Activated naive CD8-positive, alpha-beta T cell treated with anti-CD3 and anti-CD28 coated beads, Interleukin-2, amount 10 ng/mL, durations not matched to agents 7 days and 5 days (primary cell): ENCODE measurements at regions not wholly inside any gene's neighbourhood (a gene's known extent, or its start where the extent isn't known, plus 50 kb on each side); places are given as distances from the start of the nearest gene placed in this dataset.

Experiments
- ATAC-seq: fragments of 150-1000 bp; cut with Tn5 transposase; one replicate; pipeline ENCODE4 v1.10.0; 2021; ENCODE audit warnings: low read depth, moderate library complexity
- POLR2A ChIA-PET: fragments of 350-600 bp; sonication (Branson Sonifier 250); formaldehyde crosslinking; loops from one replicate; lab custom pipeline; 2021; ENCODE audit warnings: antibody characterized with exemption; lab: Charles Lee
- DNase-seq: peaks from one replicate; pipeline ENCODE4 v3.0.0; 2021
- H3K27ac Mint-ChIP-seq: one replicate; pipeline ENCODE4 v1.8.0; 2022; ENCODE audit warnings: mild to moderate bottlenecking, mixed read lengths
- H3K27me3 Mint-ChIP-seq: one replicate; pipeline ENCODE4 v1.8.0; 2022; ENCODE audit warnings: mild to moderate bottlenecking, moderate library complexity, mixed read lengths
- H3K36me3 Mint-ChIP-seq: one replicate; pipeline ENCODE4 v1.8.0; 2021; ENCODE audit warnings: mild to moderate bottlenecking, mixed read lengths
- H3K4me1 Mint-ChIP-seq: one replicate; pipeline ENCODE4 v1.8.0; 2021; ENCODE audit warnings: mixed read lengths
- H3K4me3 Mint-ChIP-seq: one replicate; pipeline ENCODE4 v1.8.0; 2022; ENCODE audit warnings: mild to moderate bottlenecking, moderate library complexity, mixed read lengths
- H3K9me3 Mint-ChIP-seq: one replicate; pipeline ENCODE4 v1.8.0; 2021; ENCODE audit warnings: mixed read lengths

DNA sequence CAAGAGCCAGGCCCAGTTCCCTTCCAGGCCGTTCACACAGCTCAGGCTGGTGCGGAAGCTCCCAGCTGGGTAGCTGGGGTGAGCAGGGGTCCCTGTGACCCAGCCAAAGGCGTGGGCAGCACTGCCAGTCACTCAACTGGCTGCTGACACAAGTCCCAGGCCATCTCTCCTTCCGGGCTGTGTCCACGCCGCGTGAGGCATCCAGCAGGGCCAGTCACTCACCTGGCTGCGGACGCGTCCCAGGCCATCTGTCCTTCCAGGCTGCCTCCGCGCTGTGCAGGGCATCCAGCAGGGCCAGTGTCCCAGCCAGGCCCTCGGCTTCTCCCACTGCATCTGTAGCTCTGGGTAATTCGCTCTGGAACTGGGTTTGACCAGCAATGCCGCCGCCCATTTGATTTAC is 184.2 kb downstream of the BRD1 start:
- Mint-ChIP-seq H3K27me3 (no peaks in the 10 kb centered on the region), H3K4me3 (no peak overlapping the region), H3K36me3 (peaks cover 5% of the 10 kb centered on the region), H3K4me1 (peaks cover 1% of the 10 kb centered on the region), H3K9me3 (no peaks in the 10 kb centered on the region), H3K27ac (no peak overlapping the region)
- ATAC-seq (no peak), DNase-seq (no peak)
- POLR2A ChIA-PET, result no interaction called here

- H3K36me3 Mint-ChIP-seq, result peaks cover 5% of the 10 kb centered on the region
- POLR2A ChIA-PET, result no interaction called here
- H3K4me1 Mint-ChIP-seq, result peaks cover 1% of the 10 kb centered on the region
Observed at GRCh38 chr22:49642741-49643140, 184.9 kb downstream of the BRD1 start.

DNA sequence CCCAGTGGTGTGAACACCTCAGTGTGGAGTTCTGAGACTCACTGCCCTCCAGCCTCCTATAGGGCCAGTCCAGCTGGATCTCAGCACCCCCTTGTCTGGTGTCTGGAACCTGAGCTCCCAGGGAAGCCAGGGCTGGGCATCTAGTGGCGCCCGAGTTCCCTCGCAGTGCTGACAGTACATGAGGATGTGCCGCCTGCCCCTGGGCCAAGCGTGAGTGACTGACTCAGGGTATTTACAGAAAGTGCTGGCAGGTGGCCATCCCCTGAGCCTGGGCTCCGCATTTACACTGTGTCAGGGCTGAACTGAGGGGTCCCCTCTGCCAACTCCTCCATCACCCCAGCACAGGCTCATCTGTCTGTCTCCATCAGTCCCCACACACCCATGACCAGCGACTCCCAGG is 185.3 kb downstream of the BRD1 start:
- no peak for ATAC-seq
- Mint-ChIP-seq H3K27me3 (no peaks in the 10 kb centered on the region), H3K4me1 (peaks cover 1% of the 10 kb centered on the region), H3K4me3 (no peak overlapping the region), H3K27ac (no peak overlapping the region), H3K9me3 (no peaks in the 10 kb centered on the region), H3K36me3 (peaks cover 5% of the 10 kb centered on the region)
- DNase-seq, result no peak
- POLR2A ChIA-PET, result no interaction called here

More at GRCh38 chr22:49642741-49643140, 184.9 kb downstream of the BRD1 start:
- Mint-ChIP-seq H3K9me3 (no peaks in the 10 kb centered on the region), H3K27ac (no peak overlapping the region), H3K27me3 (no peaks in the 10 kb centered on the region), H3K4me3 (no peak overlapping the region)
- ATAC-seq (no peak), DNase-seq (no peak)

DNA sequence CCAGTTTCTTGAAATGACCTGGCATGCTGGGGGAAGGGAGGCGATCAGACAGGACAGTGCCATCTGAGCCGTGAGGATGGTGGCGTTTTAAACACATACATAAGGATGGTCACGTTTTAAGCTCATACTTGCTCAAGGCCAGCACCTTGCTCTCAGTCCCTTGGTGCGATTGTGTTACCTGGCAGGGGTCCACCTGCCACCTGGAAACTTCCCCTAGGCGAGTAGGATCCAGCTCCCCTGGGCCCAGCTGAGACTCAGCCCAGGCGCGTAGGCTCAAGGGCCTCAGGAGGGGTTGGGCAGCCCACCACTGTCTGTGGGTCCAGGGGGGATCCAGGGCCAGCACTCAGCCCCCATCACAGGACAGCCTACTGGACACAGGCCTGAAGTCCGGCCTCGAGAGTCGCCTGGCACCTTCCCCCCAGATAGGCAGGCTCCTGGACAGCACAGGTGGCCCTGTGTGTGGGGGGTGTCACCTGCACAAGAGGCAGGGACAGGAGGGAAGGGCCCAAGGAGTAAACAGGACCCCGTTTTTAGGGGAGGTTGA is 185.8 kb downstream of the BRD1 start:
- POLR2A ChIA-PET, result no interaction called here
- Mint-ChIP-seq H3K4me3 (no peak overlapping the region), H3K27ac (no peak overlapping the region), H3K36me3 (peaks cover 5% of the 10 kb centered on the region), H3K9me3 (no peaks in the 10 kb centered on the region), H3K27me3 (no peaks in the 10 kb centered on the region), H3K4me1 (peaks cover 1% of the 10 kb centered on the region)
- ATAC-seq (no peak), DNase-seq (no peak)

DNA sequence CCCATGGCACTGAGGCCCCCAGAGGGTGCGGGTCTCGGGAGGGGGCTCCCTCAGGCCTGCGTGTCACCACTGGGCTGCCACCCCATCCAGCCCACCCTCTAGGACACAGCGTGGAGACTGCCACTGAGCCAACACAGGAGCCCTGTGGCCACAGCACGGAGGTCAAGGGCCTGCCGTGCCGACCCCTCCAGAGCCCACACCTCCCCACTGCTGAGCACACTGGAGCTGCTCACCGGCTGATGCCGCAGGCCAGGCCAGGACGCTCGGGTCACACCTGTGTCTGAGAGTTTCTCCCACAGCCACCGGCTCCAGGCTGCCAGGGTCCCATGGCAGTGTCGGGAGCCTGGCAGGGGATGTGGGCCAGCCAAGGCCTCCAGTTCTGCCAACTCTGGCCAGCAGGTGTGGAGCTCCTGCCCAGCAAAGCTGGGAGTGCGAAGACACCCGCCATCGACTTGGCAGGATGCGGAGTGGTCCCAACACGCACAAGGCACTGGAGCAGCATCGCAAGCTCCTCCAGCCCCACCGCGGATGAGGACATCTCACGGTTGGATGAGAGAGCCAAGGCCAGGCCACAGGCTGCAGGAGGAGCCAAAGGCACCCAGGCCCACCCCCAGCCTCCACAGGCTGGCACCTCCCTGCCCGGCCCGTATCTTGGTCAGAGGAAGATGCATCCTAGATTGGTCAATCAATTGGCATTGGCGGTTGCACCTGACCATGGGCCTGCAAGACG is 187.1 kb downstream of the BRD1 start:
- no peak for DNase-seq
- Mint-ChIP-seq H3K27me3 (no peaks in the 10 kb centered on the region), H3K9me3 (no peaks in the 10 kb centered on the region), H3K4me3 (no peak overlapping the region), H3K4me1 (peaks cover 1% of the 10 kb centered on the region), H3K27ac (no peak overlapping the region), H3K36me3 (peaks cover 5% of the 10 kb centered on the region)
- POLR2A ChIA-PET, result no interaction called here
- no peak for ATAC-seq

GRCh38 chr22:49639956-49640355 is 187.7 kb downstream of the BRD1 start:
- Mint-ChIP-seq H3K9me3 (no peaks in the 10 kb centered on the region), H3K27ac (no peak overlapping the region), H3K4me1 (peaks cover 1% of the 10 kb centered on the region), H3K4me3 (no peak overlapping the region), H3K27me3 (no peaks in the 10 kb centered on the region), H3K36me3 (no peaks in the 10 kb centered on the region)
- no peak for DNase-seq
- no peak for ATAC-seq
- POLR2A ChIA-PET, result no interaction called here

- POLR2A ChIA-PET, result no interaction called here
- no peaks in the 10 kb centered on the region for H3K36me3 Mint-ChIP-seq
- H3K9me3 Mint-ChIP-seq, result no peaks in the 10 kb centered on the region
- H3K27me3 Mint-ChIP-seq, result no peaks in the 10 kb centered on the region
- no peaks in the 10 kb centered on the region for H3K4me1 Mint-ChIP-seq
- ATAC-seq (no peak), DNase-seq (no peak)
- no peak overlapping the region for H3K27ac Mint-ChIP-seq
- H3K4me3 Mint-ChIP-seq, result no peak overlapping the region
Observed at GRCh38 chr22:49638788-49639187, 188.9 kb downstream of the BRD1 start.

DNA sequence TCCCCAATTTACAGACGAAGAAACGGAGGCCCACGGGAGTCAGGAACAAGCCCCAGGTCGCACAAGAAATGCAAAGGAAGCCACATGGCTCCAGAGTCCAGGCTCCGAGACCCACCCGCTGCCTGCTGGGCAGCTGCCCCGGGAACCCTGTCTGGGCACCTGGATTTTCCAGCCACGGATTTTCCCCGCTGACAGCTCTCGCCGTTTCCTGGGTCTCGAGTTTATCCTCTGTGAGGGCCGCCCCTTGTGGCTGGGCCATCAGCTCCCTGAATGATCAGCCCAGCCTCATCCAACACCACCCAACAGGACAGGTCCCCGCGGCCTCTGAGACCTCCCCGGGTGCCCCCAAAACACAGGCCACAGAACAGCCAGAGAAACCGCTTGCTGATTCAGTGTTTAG is 189.7 kb downstream of the BRD1 start:
- ATAC-seq (no peak), DNase-seq (no peak)
- POLR2A ChIA-PET, result no interaction called here
- Mint-ChIP-seq H3K27me3 (no peaks in the 10 kb centered on the region), H3K36me3 (no peaks in the 10 kb centered on the region), H3K4me3 (no peak overlapping the region), H3K4me1 (no peaks in the 10 kb centered on the region), H3K9me3 (no peaks in the 10 kb centered on the region), H3K27ac (no peak overlapping the region)

DNA sequence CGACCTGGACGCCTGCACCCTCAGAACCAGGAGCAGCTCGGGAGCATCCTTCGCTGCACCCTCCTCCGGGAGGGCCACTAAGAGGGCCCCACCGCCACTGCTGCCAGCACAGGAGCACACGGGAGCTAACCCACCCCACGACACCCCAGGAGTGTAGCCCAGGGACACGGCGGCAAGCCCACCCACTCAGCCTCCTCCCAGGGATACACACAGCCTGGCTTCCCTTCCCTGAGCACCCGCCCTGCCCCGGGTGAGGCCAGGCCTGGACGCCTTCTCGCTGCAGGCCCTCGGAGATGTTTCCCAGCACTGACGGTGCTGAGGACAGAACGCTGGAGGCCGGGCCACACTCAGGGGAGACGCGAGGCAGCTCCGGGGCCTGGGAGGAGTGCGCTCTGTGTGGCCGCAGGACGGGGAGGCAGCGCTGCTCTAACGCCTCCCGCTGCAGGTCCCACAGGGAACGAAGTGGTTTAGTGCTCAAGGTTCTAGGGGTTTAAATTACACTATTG is 190.4 kb downstream of the BRD1 start:
- no peak for DNase-seq
- Mint-ChIP-seq H3K9me3 (no peaks in the 10 kb centered on the region), H3K36me3 (no peaks in the 10 kb centered on the region), H3K27me3 (no peaks in the 10 kb centered on the region), H3K4me1 (no peaks in the 10 kb centered on the region), H3K4me3 (no peak overlapping the region), H3K27ac (no peak overlapping the region)
- POLR2A ChIA-PET, result no interaction called here
- no peak for ATAC-seq

DNA sequence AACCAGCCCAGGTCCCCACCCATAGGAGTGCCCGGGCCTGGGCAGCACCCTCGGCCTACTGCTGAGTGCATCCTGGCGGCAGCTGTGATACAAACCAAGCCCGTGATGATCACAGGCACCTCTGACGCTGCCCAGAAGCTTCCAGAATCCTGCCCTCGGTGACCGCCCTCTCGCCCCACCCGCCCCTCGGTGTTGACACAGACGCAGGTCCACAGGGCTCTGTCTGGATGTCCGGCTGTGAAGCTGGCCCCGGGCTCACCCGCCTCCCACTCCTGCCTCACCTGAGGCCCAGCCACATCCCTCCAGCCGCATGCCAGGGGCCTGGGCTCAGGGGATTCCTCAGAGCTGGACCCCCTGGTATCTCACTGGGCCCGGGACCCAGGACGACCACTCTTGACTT is 191.0 kb downstream of the BRD1 start:
- no peaks in the 10 kb centered on the region for H3K36me3 Mint-ChIP-seq
- no peak overlapping the region for H3K27ac Mint-ChIP-seq
- DNase-seq, result no peak
- POLR2A ChIA-PET, result no interaction called here
- no peak overlapping the region for H3K4me3 Mint-ChIP-seq
- H3K4me1 Mint-ChIP-seq, result no peaks in the 10 kb centered on the region
- no peaks in the 10 kb centered on the region for H3K9me3 Mint-ChIP-seq
- no peak for ATAC-seq
- no peaks in the 10 kb centered on the region for H3K27me3 Mint-ChIP-seq

GRCh38 chr22:49636214-49636613 is 191.5 kb downstream of the BRD1 start:
- POLR2A ChIA-PET, result no interaction called here
- H3K27me3 Mint-ChIP-seq, result no peaks in the 10 kb centered on the region
- DNase-seq, result no peak
- no peak overlapping the region for H3K4me3 Mint-ChIP-seq
- no peak overlapping the region for H3K27ac Mint-ChIP-seq
- ATAC-seq, result no peak
- H3K4me1 Mint-ChIP-seq, result no peaks in the 10 kb centered on the region
- no peaks in the 10 kb centered on the region for H3K36me3 Mint-ChIP-seq
- no peaks in the 10 kb centered on the region for H3K9me3 Mint-ChIP-seq

GRCh38 chr22:49634006-49634772 is 193.5 kb downstream of the BRD1 start:
- POLR2A ChIA-PET, result no interaction called here
- DNase-seq (no peak), ATAC-seq (no peak)
- Mint-ChIP-seq H3K27ac (no peak overlapping the region), H3K36me3 (no peaks in the 10 kb centered on the region), H3K4me3 (no peak overlapping the region), H3K4me1 (peaks cover 1% of the 10 kb centered on the region), H3K9me3 (no peaks in the 10 kb centered on the region), H3K27me3 (no peaks in the 10 kb centered on the region)

DNA sequence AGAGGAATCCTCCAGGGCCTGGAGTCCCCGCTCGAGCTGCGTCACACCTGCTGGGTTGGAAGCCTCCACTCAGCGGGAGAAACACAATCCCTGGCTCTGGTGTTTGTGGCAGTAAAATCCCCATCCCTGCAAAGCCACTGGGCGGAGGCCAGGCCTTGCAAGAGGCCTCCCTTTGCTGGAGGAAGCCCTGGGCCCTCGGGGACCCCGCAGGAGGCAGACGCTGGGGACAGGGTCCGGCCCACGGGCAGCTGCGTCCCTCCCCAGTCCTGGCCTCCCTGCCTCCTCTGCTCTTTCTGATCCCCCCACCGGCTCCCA is 194.7 kb downstream of the BRD1 start:
- Mint-ChIP-seq H3K4me3 (no peak overlapping the region), H3K4me1 (peaks cover 1% of the 10 kb centered on the region), H3K9me3 (no peaks in the 10 kb centered on the region), H3K27ac (no peak overlapping the region), H3K27me3 (no peaks in the 10 kb centered on the region), H3K36me3 (no peaks in the 10 kb centered on the region)
- no peak for DNase-seq
- POLR2A ChIA-PET, result no interaction called here
- no peak for ATAC-seq
